Panc1 (cell line): ENCODE measurements at regions not wholly inside any gene's neighbourhood (a gene's known extent, or its start where the extent isn't known, plus 50 kb on each side); places are given as distances from the start of the nearest gene placed in this dataset.

Experiments
- POLR2AphosphoS5 ChIP-seq: IDR thresholded peaks from 2 replicates; pipeline ENCODE4 v1.6.1; 2012; ENCODE audit warnings: mild to moderate bottlenecking, low read depth, low read length, moderate library complexity
- TF ChIP-seq, protein P1 (sequence below), 2 experiments: IDR thresholded peaks; 2 replicates each; pipeline ENCODE4 v1.6.1; 2011 to 2012; ENCODE audit warnings: low read depth in 2 of 2, control low read depth in 1 of 2, low read length in 1 of 2, mild to moderate bottlenecking in 1 of 2, moderate library complexity in 1 of 2; ENCODE audit not compliant: insufficient read depth in 1 of 2
- TF ChIP-seq, protein P2 (sequence below): fragments of 450-650 bp; IDR thresholded peaks from 2 replicates; pipeline ENCODE4 v1.5.1; 2017; ENCODE audit warnings: mild to moderate bottlenecking

DNA sequence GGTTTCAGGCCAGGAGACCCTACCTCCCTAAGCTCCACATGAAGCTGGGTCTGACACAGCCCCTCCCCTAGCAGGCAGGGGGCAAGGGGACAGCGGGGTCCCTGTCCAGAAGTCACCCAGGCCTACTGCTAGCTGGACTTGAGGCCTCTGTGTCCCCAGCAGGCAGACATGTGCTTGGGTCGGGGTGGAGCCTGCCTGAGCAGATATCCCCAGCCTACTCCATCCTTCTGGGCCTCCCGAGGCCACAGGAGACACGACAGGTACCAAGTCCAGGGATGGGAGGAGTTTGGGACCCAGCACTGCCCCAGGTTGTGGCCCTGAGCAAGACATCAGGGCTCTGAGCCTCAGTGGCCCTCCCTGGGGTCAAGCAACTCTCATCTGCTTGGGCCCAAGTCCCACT, 105.2 kb upstream of the EIF5 start:
- TF ChIP-seq, protein P1, sequence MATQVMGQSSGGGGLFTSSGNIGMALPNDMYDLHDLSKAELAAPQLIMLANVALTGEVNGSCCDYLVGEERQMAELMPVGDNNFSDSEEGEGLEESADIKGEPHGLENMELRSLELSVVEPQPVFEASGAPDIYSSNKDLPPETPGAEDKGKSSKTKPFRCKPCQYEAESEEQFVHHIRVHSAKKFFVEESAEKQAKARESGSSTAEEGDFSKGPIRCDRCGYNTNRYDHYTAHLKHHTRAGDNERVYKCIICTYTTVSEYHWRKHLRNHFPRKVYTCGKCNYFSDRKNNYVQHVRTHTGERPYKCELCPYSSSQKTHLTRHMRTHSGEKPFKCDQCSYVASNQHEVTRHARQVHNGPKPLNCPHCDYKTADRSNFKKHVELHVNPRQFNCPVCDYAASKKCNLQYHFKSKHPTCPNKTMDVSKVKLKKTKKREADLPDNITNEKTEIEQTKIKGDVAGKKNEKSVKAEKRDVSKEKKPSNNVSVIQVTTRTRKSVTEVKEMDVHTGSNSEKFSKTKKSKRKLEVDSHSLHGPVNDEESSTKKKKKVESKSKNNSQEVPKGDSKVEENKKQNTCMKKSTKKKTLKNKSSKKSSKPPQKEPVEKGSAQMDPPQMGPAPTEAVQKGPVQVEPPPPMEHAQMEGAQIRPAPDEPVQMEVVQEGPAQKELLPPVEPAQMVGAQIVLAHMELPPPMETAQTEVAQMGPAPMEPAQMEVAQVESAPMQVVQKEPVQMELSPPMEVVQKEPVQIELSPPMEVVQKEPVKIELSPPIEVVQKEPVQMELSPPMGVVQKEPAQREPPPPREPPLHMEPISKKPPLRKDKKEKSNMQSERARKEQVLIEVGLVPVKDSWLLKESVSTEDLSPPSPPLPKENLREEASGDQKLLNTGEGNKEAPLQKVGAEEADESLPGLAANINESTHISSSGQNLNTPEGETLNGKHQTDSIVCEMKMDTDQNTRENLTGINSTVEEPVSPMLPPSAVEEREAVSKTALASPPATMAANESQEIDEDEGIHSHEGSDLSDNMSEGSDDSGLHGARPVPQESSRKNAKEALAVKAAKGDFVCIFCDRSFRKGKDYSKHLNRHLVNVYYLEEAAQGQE (IDR thresholded peaks at IDR 0.05; ENCODE audit: insufficient read depth in 1 of 2, low read depth in 2 of 2, low read length in 1 of 2) = no peak
- TF ChIP-seq, protein P2, sequence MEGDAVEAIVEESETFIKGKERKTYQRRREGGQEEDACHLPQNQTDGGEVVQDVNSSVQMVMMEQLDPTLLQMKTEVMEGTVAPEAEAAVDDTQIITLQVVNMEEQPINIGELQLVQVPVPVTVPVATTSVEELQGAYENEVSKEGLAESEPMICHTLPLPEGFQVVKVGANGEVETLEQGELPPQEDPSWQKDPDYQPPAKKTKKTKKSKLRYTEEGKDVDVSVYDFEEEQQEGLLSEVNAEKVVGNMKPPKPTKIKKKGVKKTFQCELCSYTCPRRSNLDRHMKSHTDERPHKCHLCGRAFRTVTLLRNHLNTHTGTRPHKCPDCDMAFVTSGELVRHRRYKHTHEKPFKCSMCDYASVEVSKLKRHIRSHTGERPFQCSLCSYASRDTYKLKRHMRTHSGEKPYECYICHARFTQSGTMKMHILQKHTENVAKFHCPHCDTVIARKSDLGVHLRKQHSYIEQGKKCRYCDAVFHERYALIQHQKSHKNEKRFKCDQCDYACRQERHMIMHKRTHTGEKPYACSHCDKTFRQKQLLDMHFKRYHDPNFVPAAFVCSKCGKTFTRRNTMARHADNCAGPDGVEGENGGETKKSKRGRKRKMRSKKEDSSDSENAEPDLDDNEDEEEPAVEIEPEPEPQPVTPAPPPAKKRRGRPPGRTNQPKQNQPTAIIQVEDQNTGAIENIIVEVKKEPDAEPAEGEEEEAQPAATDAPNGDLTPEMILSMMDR = no peak
- no peak for TF ChIP-seq POLR2AphosphoS5
